ENCODE measurements at regions not wholly inside any gene's neighbourhood (a gene's known extent, or its start where the extent isn't known, plus 50 kb on each side); places are given as distances from the start of the nearest gene placed in this dataset.
"Not testable (repeated sequence)": the region's sequence is repeated elsewhere in the genome, so short reads cannot be mapped to it uniquely, and the experiment has no call there.

DNA sequence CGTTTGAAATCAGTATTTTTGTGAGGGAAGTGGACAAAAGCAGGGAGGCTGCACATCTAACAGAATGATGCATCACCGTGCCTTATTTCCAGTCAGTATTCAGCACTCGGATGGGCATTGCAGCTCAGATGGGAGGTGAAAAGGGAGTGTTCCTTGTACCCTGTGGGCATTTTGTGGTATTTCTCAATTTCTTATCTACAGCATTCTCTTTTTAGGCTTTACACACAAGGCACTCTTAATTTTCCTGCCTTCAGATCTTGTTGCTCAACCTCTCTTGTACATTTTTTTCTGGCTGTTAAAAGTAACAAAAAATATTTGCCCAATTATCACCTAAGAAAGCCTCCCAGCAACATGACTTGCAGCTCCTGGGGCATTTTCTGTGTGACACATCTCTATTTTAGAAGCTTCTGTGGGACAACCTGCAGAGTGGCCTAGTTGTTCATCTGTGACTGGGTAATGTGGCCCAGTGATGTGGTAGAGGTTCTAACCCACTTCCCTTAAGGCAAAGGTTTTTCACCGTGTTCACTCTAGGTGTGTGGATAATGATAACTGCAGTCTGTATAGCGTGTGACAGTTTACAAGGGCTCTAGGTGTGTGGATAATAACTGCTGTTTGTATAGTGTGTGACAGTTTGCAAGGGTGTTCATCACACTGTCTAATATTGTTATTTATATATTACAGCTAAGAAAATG lies 257.2 kb downstream of the PTGER3 start (continued):
- TF ChIP-seq, protein P1, sequence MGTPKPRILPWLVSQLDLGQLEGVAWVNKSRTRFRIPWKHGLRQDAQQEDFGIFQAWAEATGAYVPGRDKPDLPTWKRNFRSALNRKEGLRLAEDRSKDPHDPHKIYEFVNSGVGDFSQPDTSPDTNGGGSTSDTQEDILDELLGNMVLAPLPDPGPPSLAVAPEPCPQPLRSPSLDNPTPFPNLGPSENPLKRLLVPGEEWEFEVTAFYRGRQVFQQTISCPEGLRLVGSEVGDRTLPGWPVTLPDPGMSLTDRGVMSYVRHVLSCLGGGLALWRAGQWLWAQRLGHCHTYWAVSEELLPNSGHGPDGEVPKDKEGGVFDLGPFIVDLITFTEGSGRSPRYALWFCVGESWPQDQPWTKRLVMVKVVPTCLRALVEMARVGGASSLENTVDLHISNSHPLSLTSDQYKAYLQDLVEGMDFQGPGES (IDR thresholded peaks at IDR 0.05) = no peak
- TF ChIP-seq NFYB (IDR thresholded peaks at IDR 0.05; ENCODE audit: insufficient read depth, low read depth, low read length) (no peak), RBBP5 (conservative IDR thresholded peaks at IDR 0.05) (no peak), ETV6 (conservative IDR thresholded peaks at IDR 0.05 in 1 of 2, IDR thresholded peaks at IDR 0.05 in 1 of 2; ENCODE audit: borderline replicate concordance in 1 of 2, low read depth in 1 of 2) (no peak), ZSCAN29 (IDR thresholded peaks at IDR 0.05) (no peak), EZH2 (IDR thresholded peaks at IDR 0.05; ENCODE audit: borderline replicate concordance, control insufficient read depth, low read depth, low read length) (no peak), ZNF622 (IDR thresholded peaks at IDR 0.05) (no peak)
- TF ChIP-seq, protein P2, sequence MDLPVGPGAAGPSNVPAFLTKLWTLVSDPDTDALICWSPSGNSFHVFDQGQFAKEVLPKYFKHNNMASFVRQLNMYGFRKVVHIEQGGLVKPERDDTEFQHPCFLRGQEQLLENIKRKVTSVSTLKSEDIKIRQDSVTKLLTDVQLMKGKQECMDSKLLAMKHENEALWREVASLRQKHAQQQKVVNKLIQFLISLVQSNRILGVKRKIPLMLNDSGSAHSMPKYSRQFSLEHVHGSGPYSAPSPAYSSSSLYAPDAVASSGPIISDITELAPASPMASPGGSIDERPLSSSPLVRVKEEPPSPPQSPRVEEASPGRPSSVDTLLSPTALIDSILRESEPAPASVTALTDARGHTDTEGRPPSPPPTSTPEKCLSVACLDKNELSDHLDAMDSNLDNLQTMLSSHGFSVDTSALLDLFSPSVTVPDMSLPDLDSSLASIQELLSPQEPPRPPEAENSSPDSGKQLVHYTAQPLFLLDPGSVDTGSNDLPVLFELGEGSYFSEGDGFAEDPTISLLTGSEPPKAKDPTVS (IDR thresholded peaks at IDR 0.05; ENCODE audit: low read depth, low read length) = no peak

DNA sequence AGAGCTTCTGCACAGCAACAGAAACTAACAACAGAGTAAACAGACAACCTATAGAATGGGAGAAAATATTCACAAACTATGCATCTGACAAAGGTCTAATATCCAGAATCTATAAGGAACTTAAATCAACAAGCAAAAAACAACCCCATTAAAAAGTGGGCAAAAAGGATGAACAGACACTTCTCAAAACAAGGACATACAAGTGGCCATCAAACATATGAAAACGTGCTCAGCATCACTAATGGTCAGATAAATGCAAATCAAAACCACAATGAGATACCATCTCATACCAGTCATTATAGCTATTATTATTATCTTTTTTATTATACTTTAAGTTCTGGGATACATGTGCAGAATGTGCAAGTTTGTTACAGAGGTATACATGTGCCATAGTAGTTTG lies 252.6 kb downstream of the PTGER3 start:
- FAIRE-seq; SMC1A ChIA-PET (ENCODE audit: uncharacterized antibody, unreplicated experiment); H3K27me3 ChIP-seq (replicated peaks in 1 of 2; ENCODE audit: control insufficient read depth in 2 of 2, insufficient read depth in 2 of 2, low read length in 1 of 2); H3K4me1 ChIP-seq (ENCODE audit: control insufficient read depth, insufficient read depth, low read length); DNase-seq (ENCODE audit: low read depth, low spot score); H3K4me3 ChIP-seq; POLR2A ChIA-PET; H3K9ac ChIP-seq (ENCODE audit: control insufficient read depth, insufficient read depth, low read length); intact Hi-C loops (cut with micrococcal nuclease; ENCODE audit: unreplicated experiment); H3K4me2 ChIP-seq (ENCODE audit: control insufficient read depth, insufficient read depth); CTCF ChIA-PET; RAD21 ChIA-PET (ENCODE audit: unreplicated experiment); ATAC-seq; H3K27ac ChIP-seq (ENCODE audit: control insufficient read depth, insufficient read depth); H3K9me3 ChIP-seq (replicated peaks; ENCODE audit: control insufficient read depth, insufficient read depth, low read length); H4K20me1 ChIP-seq (ENCODE audit: control insufficient read depth, insufficient read depth); H3K36me3 ChIP-seq (ENCODE audit: control insufficient read depth in 2 of 2, insufficient read depth in 2 of 2, low read length in 1 of 2); in situ Hi-C loops (cut with MboI); H3K79me2 ChIP-seq (ENCODE audit: control insufficient read depth, insufficient read depth, low read length); BruUV-seq (replicated peaks); H2AFZ ChIP-seq (ENCODE audit: control insufficient read depth, low read depth, low read length): not testable (repeated sequence)
- 0% methylated on average over 1 of the region's 1 CpG for WGBS (ENCODE audit: insufficient coverage, insufficient replicate concordance, low lambda C conversion rate, missing lambda C conversion rate)

DNA sequence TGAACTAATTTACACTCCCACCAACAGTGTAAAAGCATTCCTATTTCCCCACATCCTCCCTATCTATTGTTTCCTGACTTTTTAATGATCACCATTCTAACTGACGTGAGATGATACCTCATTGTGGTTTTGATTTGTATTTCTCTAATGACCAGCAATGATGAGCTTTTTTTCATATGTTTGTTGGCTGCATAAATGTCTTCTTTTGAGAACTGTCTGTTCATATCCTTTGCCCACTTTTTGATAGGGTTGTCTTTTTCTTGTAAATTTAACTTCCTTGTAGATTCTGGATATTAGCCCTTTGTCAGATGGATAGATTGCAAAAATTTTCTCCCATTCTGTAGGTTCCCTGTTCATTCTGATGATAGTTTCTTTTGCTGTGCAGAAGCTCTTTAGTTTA lies 251.3 kb downstream of the PTGER3 start:
- 29% methylated on average over 1 of the region's 1 CpG for WGBS (ENCODE audit: insufficient coverage, insufficient replicate concordance, low lambda C conversion rate, missing lambda C conversion rate)
- FAIRE-seq; CTCF ChIA-PET; DNase-seq (ENCODE audit: low read depth, low spot score); BruUV-seq (replicated peaks); H3K4me2 ChIP-seq (ENCODE audit: control insufficient read depth, insufficient read depth); H2AFZ ChIP-seq (ENCODE audit: control insufficient read depth, low read depth, low read length); H4K20me1 ChIP-seq (ENCODE audit: control insufficient read depth, insufficient read depth); intact Hi-C loops (cut with micrococcal nuclease; ENCODE audit: unreplicated experiment); H3K79me2 ChIP-seq (ENCODE audit: control insufficient read depth, insufficient read depth, low read length); H3K4me3 ChIP-seq; POLR2A ChIA-PET; H3K9ac ChIP-seq (ENCODE audit: control insufficient read depth, insufficient read depth, low read length); SMC1A ChIA-PET (ENCODE audit: uncharacterized antibody, unreplicated experiment); ATAC-seq; H3K4me1 ChIP-seq (ENCODE audit: control insufficient read depth, insufficient read depth, low read length); H3K36me3 ChIP-seq (ENCODE audit: control insufficient read depth in 2 of 2, insufficient read depth in 2 of 2, low read length in 1 of 2); in situ Hi-C loops (cut with MboI); H3K9me3 ChIP-seq (replicated peaks; ENCODE audit: control insufficient read depth, insufficient read depth, low read length); H3K27ac ChIP-seq (ENCODE audit: control insufficient read depth, insufficient read depth); RAD21 ChIA-PET (ENCODE audit: unreplicated experiment); H3K27me3 ChIP-seq (replicated peaks in 1 of 2; ENCODE audit: control insufficient read depth in 2 of 2, insufficient read depth in 2 of 2, low read length in 1 of 2): not testable (repeated sequence)

All from GM12878 (cell line).